ENCODE measurements at regions not wholly inside any gene's neighbourhood (a gene's known extent, or its start where the extent isn't known, plus 50 kb on each side); places are given as distances from the start of the nearest gene placed in this dataset.

DNA sequence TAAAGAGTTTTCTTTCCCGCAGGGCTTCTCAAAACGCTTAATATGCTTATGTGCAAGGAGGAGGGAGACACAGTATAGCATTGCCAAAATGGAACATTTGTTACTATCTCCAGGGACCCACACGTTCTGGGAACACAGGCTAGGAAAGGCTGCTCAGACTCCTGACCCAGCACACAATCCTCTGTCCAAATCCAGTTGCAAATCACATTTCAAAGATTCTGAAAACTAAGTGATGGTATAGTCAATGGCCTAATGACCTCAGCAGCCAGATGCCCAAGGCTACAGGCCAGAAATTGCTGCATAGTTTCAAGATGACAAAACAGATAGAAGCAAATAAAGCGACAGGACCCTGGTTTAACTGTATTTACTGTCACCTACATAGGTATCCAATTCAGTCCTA, 97.0 kb upstream of the GRIP1 start:
- no peak for TF ChIP-seq POLR2A (IDR thresholded peaks at IDR 0.05; ENCODE audit: low read depth, low read length)
- TF ChIP-seq POLR2AphosphoS5 (IDR thresholded peaks at IDR 0.05; ENCODE audit: low read depth, low read length): no peak
- no peak for TF ChIP-seq TAF1 (IDR thresholded peaks at IDR 0.05; ENCODE audit: low read depth, low read length)
- no peak for TF ChIP-seq POU2F2 (IDR thresholded peaks at IDR 0.05; ENCODE audit: low read depth, low read length)
- TF ChIP-seq SPI1 (IDR thresholded peaks at IDR 0.05; ENCODE audit: low read depth, low read length): no peak
- TF ChIP-seq PAX5 (IDR thresholded peaks at IDR 0.05; ENCODE audit: insufficient read depth, low read length, severe bottlenecking): no peak

All from GM12891 (cell line).